ENCODE measurements at regions not wholly inside any gene's neighbourhood (a gene's known extent, or its start where the extent isn't known, plus 50 kb on each side); places are given as distances from the start of the nearest gene placed in this dataset.

DNA sequence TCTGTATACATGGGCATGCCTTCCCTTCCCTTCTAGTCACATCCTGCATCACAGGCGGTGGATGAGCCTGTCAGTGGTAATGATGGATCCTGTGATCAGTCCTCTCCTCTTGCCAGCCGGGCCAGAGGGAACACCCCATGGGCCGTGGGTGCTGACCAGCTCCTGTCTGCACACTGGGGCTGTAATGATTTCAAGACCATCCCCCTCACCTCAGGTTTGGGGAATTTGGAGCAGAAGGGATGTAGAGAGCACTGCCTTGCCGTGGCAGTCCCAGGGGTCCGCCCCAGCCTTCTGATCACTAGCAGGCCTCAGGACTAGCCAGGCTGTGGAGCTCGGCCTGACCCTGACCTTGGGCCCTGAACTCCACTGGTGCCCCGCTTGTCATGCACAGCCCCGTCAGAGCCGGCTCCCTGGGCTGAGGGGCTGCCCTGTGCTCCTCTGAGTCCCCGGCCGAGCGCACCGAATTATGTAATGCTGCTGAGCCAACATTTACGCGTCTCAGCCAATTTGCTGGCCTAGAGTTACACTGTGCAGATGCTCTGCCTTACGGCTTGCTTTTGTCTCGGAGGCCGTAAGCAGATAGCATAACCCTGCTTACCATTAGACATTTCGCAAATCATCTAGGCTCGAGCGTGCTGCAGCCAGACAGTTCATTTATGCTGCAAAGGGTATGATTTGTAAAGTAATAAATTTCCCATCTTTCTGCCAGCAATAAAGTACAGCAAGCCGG, 155.3 kb downstream of the MACROH2A1 start:
- TF ChIP-seq EZH2phosphoT487 (IDR thresholded peaks at IDR 0.05; ENCODE audit: low read length): no peak
- TF ChIP-seq, protein P1, sequence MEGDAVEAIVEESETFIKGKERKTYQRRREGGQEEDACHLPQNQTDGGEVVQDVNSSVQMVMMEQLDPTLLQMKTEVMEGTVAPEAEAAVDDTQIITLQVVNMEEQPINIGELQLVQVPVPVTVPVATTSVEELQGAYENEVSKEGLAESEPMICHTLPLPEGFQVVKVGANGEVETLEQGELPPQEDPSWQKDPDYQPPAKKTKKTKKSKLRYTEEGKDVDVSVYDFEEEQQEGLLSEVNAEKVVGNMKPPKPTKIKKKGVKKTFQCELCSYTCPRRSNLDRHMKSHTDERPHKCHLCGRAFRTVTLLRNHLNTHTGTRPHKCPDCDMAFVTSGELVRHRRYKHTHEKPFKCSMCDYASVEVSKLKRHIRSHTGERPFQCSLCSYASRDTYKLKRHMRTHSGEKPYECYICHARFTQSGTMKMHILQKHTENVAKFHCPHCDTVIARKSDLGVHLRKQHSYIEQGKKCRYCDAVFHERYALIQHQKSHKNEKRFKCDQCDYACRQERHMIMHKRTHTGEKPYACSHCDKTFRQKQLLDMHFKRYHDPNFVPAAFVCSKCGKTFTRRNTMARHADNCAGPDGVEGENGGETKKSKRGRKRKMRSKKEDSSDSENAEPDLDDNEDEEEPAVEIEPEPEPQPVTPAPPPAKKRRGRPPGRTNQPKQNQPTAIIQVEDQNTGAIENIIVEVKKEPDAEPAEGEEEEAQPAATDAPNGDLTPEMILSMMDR (IDR thresholded peaks at IDR 0.05; ENCODE audit: low read length): no peak
- TF ChIP-seq EZH2 (optimal IDR thresholded peaks at IDR 0.05; ENCODE audit: low read depth, low read length): no peak
- Histone ChIP-seq H3K9me2 (replicated peaks; ENCODE audit: insufficient read depth, low read length) (no peaks in the 10 kb centered on the region), H3K4me2 (ENCODE audit: low read depth, low read length) (no peak overlapping the region), H3K4me1 (ENCODE audit: low read length) (no peaks in the 10 kb centered on the region), H3K27me3 (replicated peaks; ENCODE audit: insufficient read depth, low read length) (no peaks in the 10 kb centered on the region), H3K27ac (ENCODE audit: low read length) (no peak overlapping the region), H3K9ac (ENCODE audit: low read length) (no peak overlapping the region), H3K79me2 (ENCODE audit: low read length) (no peaks in the 10 kb centered on the region), H2AFZ (ENCODE audit: low read length) (no peak overlapping the region), H3F3A (ENCODE audit: insufficient read depth, low read length) (no peaks in the 10 kb centered on the region), H3K9me3 (replicated peaks; ENCODE audit: insufficient read depth, low read length) (no peaks in the 10 kb centered on the region), H4K20me1 (ENCODE audit: insufficient read depth, low read length) (no peaks in the 10 kb centered on the region), H3K4me3 (ENCODE audit: low read length) (no peak overlapping the region), H3K36me3 (replicated peaks; ENCODE audit: insufficient read depth, low read length) (no peaks in the 10 kb centered on the region)
- no peak for DNase-seq

DNA sequence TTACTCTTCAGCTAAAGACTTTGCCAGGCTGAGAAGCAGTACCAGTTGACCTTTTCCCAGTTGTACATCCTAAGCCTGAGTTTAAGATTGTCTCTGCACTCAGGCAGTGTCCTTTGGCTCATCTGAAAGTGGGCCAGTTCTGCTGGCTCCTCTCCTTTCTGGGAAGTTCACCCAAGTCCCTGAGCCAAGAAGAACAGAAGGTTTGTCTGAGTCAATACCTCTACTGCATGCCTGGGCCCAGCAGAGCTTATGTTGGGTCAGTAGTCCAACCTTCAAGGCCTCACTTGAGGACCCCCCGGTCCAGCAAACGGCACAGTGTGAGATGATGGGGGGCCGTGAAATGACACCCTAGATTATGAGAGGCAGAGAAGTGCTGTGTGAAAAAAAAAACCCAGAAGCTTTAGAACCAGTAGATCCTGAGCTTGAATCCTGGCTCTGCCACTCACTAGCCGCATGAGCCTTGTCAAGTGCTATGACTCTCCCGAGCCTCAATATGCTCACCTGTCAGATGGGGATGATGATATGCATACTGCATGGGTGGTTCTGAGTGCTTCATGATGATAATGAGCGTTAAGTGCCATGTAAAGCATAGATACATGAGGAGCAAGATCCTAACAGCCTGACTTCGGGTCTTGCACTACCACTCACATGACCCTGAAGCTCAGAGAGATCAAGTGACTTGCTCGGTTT, 156.0 kb downstream of the MACROH2A1 start:
- H3K9me2 ChIP-seq (replicated peaks; ENCODE audit: insufficient read depth, low read length): no peaks in the 10 kb centered on the region
- H3K9ac ChIP-seq (ENCODE audit: low read length): no peak overlapping the region
- H3K27me3 ChIP-seq (replicated peaks; ENCODE audit: insufficient read depth, low read length): no peaks in the 10 kb centered on the region
- no peaks in the 10 kb centered on the region for H3K9me3 ChIP-seq (replicated peaks; ENCODE audit: insufficient read depth, low read length)
- no peak overlapping the region for H2AFZ ChIP-seq (ENCODE audit: low read length)
- no peaks in the 10 kb centered on the region for H3K4me1 ChIP-seq (ENCODE audit: low read length)
- no peak overlapping the region for H3K4me3 ChIP-seq (ENCODE audit: low read length)
- TF ChIP-seq EZH2 (optimal IDR thresholded peaks at IDR 0.05; ENCODE audit: low read depth, low read length) (no peak), EZH2phosphoT487 (IDR thresholded peaks at IDR 0.05; ENCODE audit: low read length) (no peak)
- TF ChIP-seq, protein P1 (IDR thresholded peaks at IDR 0.05; ENCODE audit: low read length): no peak
- DNase-seq: no peak
- no peak overlapping the region for H3K4me2 ChIP-seq (ENCODE audit: low read depth, low read length)
- H3K27ac ChIP-seq (ENCODE audit: low read length): no peak overlapping the region
- no peaks in the 10 kb centered on the region for H4K20me1 ChIP-seq (ENCODE audit: insufficient read depth, low read length)
- H3K79me2 ChIP-seq (ENCODE audit: low read length): no peaks in the 10 kb centered on the region
- H3K36me3 ChIP-seq (replicated peaks; ENCODE audit: insufficient read depth, low read length): no peaks in the 10 kb centered on the region
- H3F3A ChIP-seq (ENCODE audit: insufficient read depth, low read length): no peaks in the 10 kb centered on the region

DNA sequence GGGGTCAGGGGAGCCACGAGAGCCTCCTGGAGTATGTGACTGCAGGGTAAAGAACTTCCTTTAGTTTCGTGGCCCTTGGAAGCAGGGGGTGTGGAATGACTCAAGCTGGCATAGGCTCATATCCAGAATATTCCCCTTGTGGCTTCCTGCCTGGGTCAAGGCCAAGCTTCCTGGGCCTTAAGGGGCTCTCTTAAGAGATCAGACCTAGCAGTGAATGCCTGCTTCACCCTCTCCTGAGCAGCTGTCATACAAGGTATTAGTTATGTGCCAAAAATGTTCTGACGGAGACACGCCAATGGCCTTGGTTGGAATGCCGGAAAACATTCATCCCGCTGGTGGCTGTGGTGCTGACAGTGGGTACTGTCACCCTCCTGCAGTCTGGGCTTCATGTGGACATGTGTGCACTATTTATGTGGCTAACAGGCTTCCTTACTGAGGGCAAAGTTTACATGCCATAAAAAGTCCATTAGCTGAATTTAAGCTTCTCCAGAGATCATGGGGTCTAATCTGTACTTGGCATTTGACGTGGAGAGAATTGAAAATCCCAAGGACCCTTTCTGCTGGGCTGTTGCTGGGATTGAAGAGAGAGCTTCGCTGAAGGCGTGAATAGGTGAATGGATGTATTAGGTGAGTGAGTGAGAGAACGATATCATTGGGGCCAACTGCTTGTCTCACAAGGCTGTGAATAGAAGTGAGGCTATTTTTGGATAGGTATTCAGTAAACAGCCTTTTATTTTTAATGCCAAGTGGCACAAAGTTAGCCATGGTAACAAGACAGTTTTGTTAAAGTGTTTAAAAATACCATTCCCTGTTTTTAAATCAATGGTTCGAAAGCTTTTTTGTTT, 156.8 kb downstream of the MACROH2A1 start:
- Histone ChIP-seq H3K9me3 (replicated peaks; ENCODE audit: insufficient read depth, low read length) (no peaks in the 10 kb centered on the region), H3K79me2 (ENCODE audit: low read length) (no peaks in the 10 kb centered on the region), H2AFZ (ENCODE audit: low read length) (no peak overlapping the region), H3K27me3 (replicated peaks; ENCODE audit: insufficient read depth, low read length) (no peaks in the 10 kb centered on the region), H3K36me3 (replicated peaks; ENCODE audit: insufficient read depth, low read length) (no peaks in the 10 kb centered on the region), H4K20me1 (ENCODE audit: insufficient read depth, low read length) (no peaks in the 10 kb centered on the region), H3K4me2 (ENCODE audit: low read depth, low read length) (no peak overlapping the region), H3K4me3 (ENCODE audit: low read length) (no peak overlapping the region), H3K4me1 (ENCODE audit: low read length) (no peaks in the 10 kb centered on the region), H3K9ac (ENCODE audit: low read length) (no peak overlapping the region), H3F3A (ENCODE audit: insufficient read depth, low read length) (no peaks in the 10 kb centered on the region), H3K27ac (ENCODE audit: low read length) (no peak overlapping the region), H3K9me2 (replicated peaks; ENCODE audit: insufficient read depth, low read length) (no peaks in the 10 kb centered on the region)
- TF ChIP-seq, protein P1 (IDR thresholded peaks at IDR 0.05; ENCODE audit: low read length): no peak
- TF ChIP-seq EZH2phosphoT487 (IDR thresholded peaks at IDR 0.05; ENCODE audit: low read length): no peak
- TF ChIP-seq EZH2 (optimal IDR thresholded peaks at IDR 0.05; ENCODE audit: low read depth, low read length): no peak
- no peak for DNase-seq
